ENCODE measurements at regions not wholly inside any gene's neighbourhood (a gene's known extent, or its start where the extent isn't known, plus 50 kb on each side); places are given as distances from the start of the nearest gene placed in this dataset.

DNA sequence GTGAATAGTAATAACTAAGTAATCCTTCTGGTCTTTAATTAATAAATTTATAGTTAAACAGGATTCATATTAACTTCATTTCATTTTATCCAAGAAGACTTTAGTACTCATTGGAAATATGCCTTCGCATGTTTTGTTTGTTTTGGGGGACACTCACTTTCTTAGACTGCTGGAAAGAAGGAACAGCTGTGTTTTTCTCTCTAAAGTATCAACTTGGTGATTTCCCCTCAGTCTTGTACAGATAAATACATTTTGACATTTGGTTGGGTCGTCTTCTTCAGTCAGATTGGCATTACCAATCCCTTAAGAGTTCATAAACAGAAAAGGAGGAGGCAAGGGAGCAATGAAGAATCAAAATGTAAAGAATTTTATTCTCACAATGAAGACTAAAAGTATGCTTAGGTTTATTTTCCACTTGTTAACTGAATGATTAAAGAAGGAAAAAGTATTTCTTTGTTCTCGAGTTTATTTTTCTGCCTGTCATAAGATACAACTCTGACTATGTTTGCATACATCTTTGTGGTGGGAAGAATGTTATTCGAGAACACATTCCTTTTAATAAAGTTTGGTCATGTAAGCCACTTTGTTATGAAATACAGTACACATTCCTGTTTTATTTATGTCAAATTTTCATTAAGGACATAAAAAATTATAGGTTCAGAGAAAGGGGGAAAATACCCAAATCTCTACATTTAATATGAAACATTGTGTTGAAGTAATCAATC, 140.2 kb downstream of the GMNC start:
- Mint-ChIP-seq H3K27ac (no peak overlapping the region), H3K27me3 (ENCODE audit: low read depth) (no peaks in the 10 kb centered on the region), H3K4me3 (no peak overlapping the region), H3K36me3 (ENCODE audit: insufficient read depth in 1 of 3, low read depth in 3 of 3) (no peaks in the 10 kb centered on the region), H3K9me3 (no peaks in the 10 kb centered on the region), H3K4me1 (peaks cover 9% of the 10 kb centered on the region in 2 experiments; a peak in 3 of 4 replicates)
- TF ChIP-seq, protein P1, sequence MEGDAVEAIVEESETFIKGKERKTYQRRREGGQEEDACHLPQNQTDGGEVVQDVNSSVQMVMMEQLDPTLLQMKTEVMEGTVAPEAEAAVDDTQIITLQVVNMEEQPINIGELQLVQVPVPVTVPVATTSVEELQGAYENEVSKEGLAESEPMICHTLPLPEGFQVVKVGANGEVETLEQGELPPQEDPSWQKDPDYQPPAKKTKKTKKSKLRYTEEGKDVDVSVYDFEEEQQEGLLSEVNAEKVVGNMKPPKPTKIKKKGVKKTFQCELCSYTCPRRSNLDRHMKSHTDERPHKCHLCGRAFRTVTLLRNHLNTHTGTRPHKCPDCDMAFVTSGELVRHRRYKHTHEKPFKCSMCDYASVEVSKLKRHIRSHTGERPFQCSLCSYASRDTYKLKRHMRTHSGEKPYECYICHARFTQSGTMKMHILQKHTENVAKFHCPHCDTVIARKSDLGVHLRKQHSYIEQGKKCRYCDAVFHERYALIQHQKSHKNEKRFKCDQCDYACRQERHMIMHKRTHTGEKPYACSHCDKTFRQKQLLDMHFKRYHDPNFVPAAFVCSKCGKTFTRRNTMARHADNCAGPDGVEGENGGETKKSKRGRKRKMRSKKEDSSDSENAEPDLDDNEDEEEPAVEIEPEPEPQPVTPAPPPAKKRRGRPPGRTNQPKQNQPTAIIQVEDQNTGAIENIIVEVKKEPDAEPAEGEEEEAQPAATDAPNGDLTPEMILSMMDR (conservative IDR thresholded peaks at IDR 0.05), result no peak
- H3K27ac ChIP-seq (ENCODE audit: insufficient read length, low read depth, low read length), result no peak overlapping the region
- no peaks in the 10 kb centered on the region for H3K23me2 ChIP-seq (ENCODE audit: insufficient read length, low read depth, low read length, poor library complexity, severe bottlenecking)
- H3K27me3 ChIP-seq (ENCODE audit: insufficient read depth, low read length), result no peaks in the 10 kb centered on the region
- no peak overlapping the region for H2AFZ ChIP-seq (ENCODE audit: low read length)
- H3K79me2 ChIP-seq (ENCODE audit: insufficient read depth, low read length), result no peaks in the 10 kb centered on the region
- H2BK15ac ChIP-seq (ENCODE audit: low read depth, low read length), result no peak overlapping the region
- no peak overlapping the region for H3K14ac ChIP-seq (ENCODE audit: insufficient read depth, low read length)
- H3K56ac ChIP-seq (ENCODE audit: insufficient read length, low read depth, low read length), result no peak overlapping the region
- DNase-seq, result no peak
- no peaks in the 10 kb centered on the region for H4K20me1 ChIP-seq (ENCODE audit: control insufficient read depth, insufficient read depth, insufficient read length)
- H3T11ph ChIP-seq (ENCODE audit: low read length), result no peak overlapping the region
- no peak overlapping the region for H3K4ac ChIP-seq (ENCODE audit: low read depth, low read length)
- H3K18ac ChIP-seq (ENCODE audit: insufficient read length, low read depth, low read length), result no peak overlapping the region
- no peaks in the 10 kb centered on the region for H3K9me3 ChIP-seq (ENCODE audit: control insufficient read depth, low read depth, low read length)
- no peaks in the 10 kb centered on the region for H3K79me1 ChIP-seq (ENCODE audit: insufficient read depth, low read depth, low read length, poor library complexity, severe bottlenecking)
- no peak overlapping the region for H3K23ac ChIP-seq (ENCODE audit: insufficient read length, low read depth, low read length)
- no CpG with 5 or more reads among the region's 4 CpGs for WGBS (ENCODE audit: extremely low coverage, insufficient read length, low lambda C conversion rate)
- no peak overlapping the region for H2BK5ac ChIP-seq (ENCODE audit: insufficient read length, low read length)
- H3K4me2 ChIP-seq (ENCODE audit: insufficient read depth, insufficient read length, low read length), result no peak overlapping the region
- H4K91ac ChIP-seq (ENCODE audit: insufficient read length, low read depth, low read length), result no peak overlapping the region
- no peaks in the 10 kb centered on the region for H3K4me1 ChIP-seq (ENCODE audit: insufficient read depth, low read length)
- no peak overlapping the region for H3K9ac ChIP-seq (ENCODE audit: extremely low read depth, insufficient read length, low read length)
- no peak overlapping the region for H2AK5ac ChIP-seq (ENCODE audit: insufficient read length, low read length)
- no peak overlapping the region for H2BK12ac ChIP-seq (ENCODE audit: insufficient read length, low read depth, low read length)
- H4K8ac ChIP-seq (replicated peaks; ENCODE audit: insufficient read length, low read depth, low read length), result no peak overlapping the region
- no peak overlapping the region for H2BK20ac ChIP-seq (ENCODE audit: low read depth, low read length, poor library complexity, severe bottlenecking)
- no peak overlapping the region for H2BK120ac ChIP-seq (ENCODE audit: low read depth, low read length, poor library complexity, severe bottlenecking)
- H4K5ac ChIP-seq (ENCODE audit: insufficient read length, low read depth, low read length), result no peak overlapping the region
